HEK293 (cell line): ENCODE measurements at regions not wholly inside any gene's neighbourhood (a gene's known extent, or its start where the extent isn't known, plus 50 kb on each side); places are given as distances from the start of the nearest gene placed in this dataset.

Experiments
- CTCF ChIA-PET: fragments of 350-600 bp; formaldehyde crosslinking; extraction: SDS; loops from one replicate; lab custom pipeline; 2021; ENCODE audit warnings: antibody characterized with exemption; lab: Yijun Ruan, JAX
- POLR2A ChIA-PET: fragments of 300-600 bp; formaldehyde crosslinking; extraction: SDS; loops from one replicate; lab custom pipeline; 2020; ENCODE audit warnings: antibody characterized with exemption, inconsistent platforms; lab: Yijun Ruan, JAX
- H3K27ac ChIP-seq: fragments of 200-500 bp; sonication (Bioruptor generic); 2 replicates; pipeline ENCODE4 v1.5.1; 2014; ENCODE audit warnings: low read depth, low read length, control low read depth, inconsistent platforms; ENCODE audit errors: extremely low read depth
- H3K36me3 ChIP-seq, 2 experiments: fragments of 200-500 bp in 1 of 2; sonication (Bioruptor generic) in 1 of 2; 1 replicate in 1 of 2; 2 replicates in 1 of 2; pipeline ENCODE4 v1.5.1; 2014 to 2017; ENCODE audit warnings: inconsistent platforms in 2 of 2, low read length in 2 of 2; ENCODE audit not compliant: control insufficient read depth in 2 of 2, insufficient read depth in 1 of 2
- H3K4me1 ChIP-seq: fragments of 200-500 bp; sonication (Bioruptor generic); 2 replicates; pipeline ENCODE4 v1.5.1; 2014; ENCODE audit warnings: mild to moderate bottlenecking, low read length, inconsistent platforms; ENCODE audit not compliant: control insufficient read depth, insufficient read depth
- H3K4me3 ChIP-seq: 2 replicates; pipeline ENCODE4 v1.5.1; 2011; ENCODE audit warnings: low read depth, mild to moderate bottlenecking, control low read depth, low read length, moderate library complexity
- H3K9me3 ChIP-seq: fragments of 200-500 bp; sonication (Bioruptor generic); 2 replicates; pipeline ENCODE4 v1.5.1; 2014; ENCODE audit warnings: low read depth, low read length, inconsistent platforms; ENCODE audit not compliant: control insufficient read depth, insufficient read depth
- BCL11A ChIP-seq: fragments of 450-650 bp; formaldehyde crosslinking; IDR thresholded peaks from 2 replicates; pipeline ENCODE4 v1.5.1; 2016; ENCODE audit warnings: low read depth, missing biosample characterization, missing genetic modification characterization
- GLIS1 ChIP-seq: fragments of 450-650 bp; formaldehyde crosslinking; IDR thresholded peaks from 2 replicates; pipeline ENCODE4 v1.5.1; 2016; ENCODE audit warnings: missing biosample characterization, missing genetic modification characterization
- KLF16 ChIP-seq: fragments of 450-650 bp; formaldehyde crosslinking; IDR thresholded peaks from 2 replicates; pipeline ENCODE4 v1.5.1; 2017; ENCODE audit warnings: missing biosample characterization, missing genetic modification characterization
- OVOL3 ChIP-seq: fragments of 450-650 bp; formaldehyde crosslinking; IDR thresholded peaks from 2 replicates; pipeline ENCODE4 v1.5.1; 2016; ENCODE audit warnings: missing biosample characterization, missing genetic modification characterization
- TSHZ1 ChIP-seq: fragments of 450-650 bp; formaldehyde crosslinking; IDR thresholded peaks from 2 replicates; pipeline ENCODE4 v1.5.1; 2016; ENCODE audit warnings: missing biosample characterization, missing genetic modification characterization, borderline replicate concordance
- YY2 ChIP-seq: fragments of 450-650 bp; formaldehyde crosslinking; IDR thresholded peaks from 2 replicates; pipeline ENCODE4 v1.5.1; 2016; ENCODE audit warnings: missing biosample characterization, missing genetic modification characterization
- ZEB2 ChIP-seq: fragments of 450-650 bp; formaldehyde crosslinking; IDR thresholded peaks from 2 replicates; pipeline ENCODE4 v1.5.1; 2016; ENCODE audit warnings: missing biosample characterization, missing genetic modification characterization
- ZFP37 ChIP-seq: fragments of 450-650 bp; formaldehyde crosslinking; IDR thresholded peaks from 2 replicates; pipeline ENCODE4 v1.5.1; 2016; ENCODE audit warnings: missing biosample characterization, missing genetic modification characterization
- ZNF155 ChIP-seq: fragments of 450-650 bp; formaldehyde crosslinking; IDR thresholded peaks from 2 replicates; pipeline ENCODE4 v1.5.1; 2016; ENCODE audit warnings: missing biosample characterization, missing genetic modification characterization
- ZNF221 ChIP-seq: fragments of 450-650 bp; formaldehyde crosslinking; IDR thresholded peaks from 2 replicates; pipeline ENCODE4 v1.5.1; 2017; ENCODE audit warnings: missing biosample characterization, missing genetic modification characterization, borderline replicate concordance
- ZNF404 ChIP-seq: fragments of 450-650 bp; formaldehyde crosslinking; IDR thresholded peaks from 2 replicates; pipeline ENCODE4 v1.5.1; 2017; ENCODE audit warnings: missing biosample characterization, missing genetic modification characterization
- ZNF704 ChIP-seq: fragments of 450-650 bp; formaldehyde crosslinking; IDR thresholded peaks from 2 replicates; pipeline ENCODE4 v1.5.1; 2016; ENCODE audit warnings: missing biosample characterization, missing genetic modification characterization
- ZNF768 ChIP-seq: fragments of 450-650 bp; formaldehyde crosslinking; IDR thresholded peaks from 2 replicates; pipeline ENCODE4 v1.5.1; 2018; ENCODE audit warnings: missing biosample characterization, mild to moderate bottlenecking, missing genetic modification characterization
- ZNF830 ChIP-seq: fragments of 450-650 bp; IDR thresholded peaks from 2 replicates; pipeline ENCODE4 v1.5.0; 2018; ENCODE audit warnings: missing biosample characterization, missing genetic modification characterization, low read depth, mild to moderate bottlenecking, moderate library complexity
- ZSCAN18 ChIP-seq: fragments of 450-650 bp; formaldehyde crosslinking; IDR thresholded peaks from 2 replicates; pipeline ENCODE4 v1.5.1; 2016; ENCODE audit warnings: missing biosample characterization, missing genetic modification characterization
- ZXDB ChIP-seq: fragments of 450-650 bp; formaldehyde crosslinking; IDR thresholded peaks from 2 replicates; pipeline ENCODE4 v1.5.1; 2016; ENCODE audit warnings: missing biosample characterization, missing genetic modification characterization

- TF ChIP-seq TSHZ1 (no peak), GLIS1 (tag by site-specific recombination) (no peak), ZNF404 (tag by site-specific recombination) (no peak)
Measured at GRCh38 chr20:11218173-11218680, 544.4 kb upstream of the JAG1 start (continued).

GRCh38 chr20:11219192-11219591 is 545.4 kb upstream of the JAG1 start:
- TF ChIP-seq ZEB2 (tag by site-specific recombination) (no peak), ZNF830 (tag by site-specific recombination) (no peak), BCL11A (tag by site-specific recombination) (no peak), YY2 (no peak), OVOL3 (tag by site-specific recombination) (no peak), ZSCAN18 (no peak), ZXDB (tag by site-specific recombination) (no peak), KLF16 (tag by site-specific recombination) (no peak), ZNF221 (tag by site-specific recombination) (no peak)
- no peaks in the 10 kb centered on the region for H3K36me3 ChIP-seq
- no peak overlapping the region for H3K27ac ChIP-seq
- peaks cover 7% of the 10 kb centered on the region for H3K4me1 ChIP-seq
- H3K9me3 ChIP-seq, result no peaks in the 10 kb centered on the region
- ChIA-PET POLR2A (no interaction called here), CTCF (interaction anchor here (2.9 kb wide), 1 partner anchor 14 kb away, joined by 14 read pairs; no protein-coding TSS in a partner anchor)
- no peak overlapping the region for H3K4me3 ChIP-seq

GRCh38 chr20:11221046-11221445 is 547.2 kb upstream of the JAG1 start:
- peaks cover 7% of the 10 kb centered on the region for H3K4me1 ChIP-seq
- ChIA-PET POLR2A (no interaction called here), CTCF (interaction anchor here (1.1 to 1.4 kb wide), 2 partner anchors 11 to 14 kb away, joined by 3 to 4 read pairs; no protein-coding TSS in a partner anchor)
- no peak overlapping the region for H3K4me3 ChIP-seq
- H3K36me3 ChIP-seq, result no peaks in the 10 kb centered on the region
- no peaks in the 10 kb centered on the region for H3K9me3 ChIP-seq
- TF ChIP-seq ZNF155 (tag by site-specific recombination) (no peak), ZFP37 (tag by site-specific recombination) (no peak), ZNF704 (tag by site-specific recombination) (no peak), ZNF768 (tag by site-specific recombination) (no peak)
- no peak overlapping the region for H3K27ac ChIP-seq
